GM23338 (cell line): ENCODE measurements at regions not wholly inside any gene's neighbourhood (a gene's known extent, or its start where the extent isn't known, plus 50 kb on each side); places are given as distances from the start of the nearest gene placed in this dataset.

Experiments used
- EZH2 ChIP-seq: fragments of 200-600 bp; sonication (generic); IDR thresholded peaks from one replicate; pipeline ENCODE4 v1.8.0; 2017; ENCODE audit warnings: antibody characterized with exemption, mild to moderate bottlenecking, low read depth; ENCODE audit not compliant: unreplicated experiment
- POLR2AphosphoS5 ChIP-seq: IDR thresholded peaks from 2 replicates; pipeline ENCODE4 v1.6.1; 2016; ENCODE audit warnings: antibody characterized with exemption, low read depth
- TF ChIP-seq, protein P1 (sequence below), 2 experiments: fragments of 200-600 bp in 1 of 2; sonication (generic) in 1 of 2; conservative IDR thresholded peaks; 2 replicates each; pipeline versions ENCODE4 v1.5.1 to v1.6.1; 2016 to 2017; ENCODE audit warnings: antibody characterized with exemption in 2 of 2, low read depth in 2 of 2, mild to moderate bottlenecking in 2 of 2, moderate library complexity in 1 of 2

DNA sequence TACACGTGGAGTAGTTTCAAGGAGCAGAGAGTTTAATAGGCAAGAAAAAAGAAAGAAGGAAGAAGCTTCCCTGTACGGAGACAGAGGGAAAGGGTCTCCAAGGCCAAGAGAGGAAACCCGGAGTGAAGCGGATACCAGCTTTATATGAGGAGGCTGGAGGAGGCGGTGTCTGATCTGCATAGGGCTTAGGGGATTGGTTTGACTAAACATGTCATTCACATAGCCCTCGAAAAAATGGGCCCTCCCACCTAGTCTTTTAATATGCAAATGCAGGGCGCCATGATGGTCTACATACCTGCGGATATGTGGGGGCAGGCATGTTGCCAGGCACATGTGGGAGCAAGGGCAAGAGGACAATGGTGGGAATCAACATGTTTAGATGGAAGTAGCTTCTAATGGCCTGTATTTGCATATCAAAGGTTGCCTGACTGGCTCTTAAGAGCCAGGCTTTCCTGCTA is 103.1 kb upstream of the UGT8 start:
- TF ChIP-seq, protein P1, sequence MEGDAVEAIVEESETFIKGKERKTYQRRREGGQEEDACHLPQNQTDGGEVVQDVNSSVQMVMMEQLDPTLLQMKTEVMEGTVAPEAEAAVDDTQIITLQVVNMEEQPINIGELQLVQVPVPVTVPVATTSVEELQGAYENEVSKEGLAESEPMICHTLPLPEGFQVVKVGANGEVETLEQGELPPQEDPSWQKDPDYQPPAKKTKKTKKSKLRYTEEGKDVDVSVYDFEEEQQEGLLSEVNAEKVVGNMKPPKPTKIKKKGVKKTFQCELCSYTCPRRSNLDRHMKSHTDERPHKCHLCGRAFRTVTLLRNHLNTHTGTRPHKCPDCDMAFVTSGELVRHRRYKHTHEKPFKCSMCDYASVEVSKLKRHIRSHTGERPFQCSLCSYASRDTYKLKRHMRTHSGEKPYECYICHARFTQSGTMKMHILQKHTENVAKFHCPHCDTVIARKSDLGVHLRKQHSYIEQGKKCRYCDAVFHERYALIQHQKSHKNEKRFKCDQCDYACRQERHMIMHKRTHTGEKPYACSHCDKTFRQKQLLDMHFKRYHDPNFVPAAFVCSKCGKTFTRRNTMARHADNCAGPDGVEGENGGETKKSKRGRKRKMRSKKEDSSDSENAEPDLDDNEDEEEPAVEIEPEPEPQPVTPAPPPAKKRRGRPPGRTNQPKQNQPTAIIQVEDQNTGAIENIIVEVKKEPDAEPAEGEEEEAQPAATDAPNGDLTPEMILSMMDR (conservative IDR thresholded peaks at IDR 0.05; ENCODE audit: low read depth in 2 of 2), result no peak
- TF ChIP-seq POLR2AphosphoS5 (peak; percentile 90), EZH2 (no peak)
